ENCODE measurements at regions not wholly inside any gene's neighbourhood (a gene's known extent, or its start where the extent isn't known, plus 50 kb on each side); places are given as distances from the start of the nearest gene placed in this dataset.

- Mint-ChIP-seq H3K9me3 (ENCODE audit: unreplicated experiment) (peaks cover 4% of the 10 kb centered on the region), H3K27ac (ENCODE audit: unreplicated experiment) (no peak overlapping the region)
- TF ChIP-seq CTCF (IDR thresholded peaks at IDR 0.05; ENCODE audit: partially characterized antibody, unreplicated experiment), result no peak
Observed at GRCh38 chr2:120840795-120841487, 105.3 kb downstream of the GLI2 start.

GRCh38 chr2:120842456-120843439 is 107.1 kb downstream of the GLI2 start:
- Mint-ChIP-seq H3K4me3 (ENCODE audit: unreplicated experiment) (no peak overlapping the region), H3K36me3 (ENCODE audit: unreplicated experiment) (no peaks in the 10 kb centered on the region), H3K27me3 (ENCODE audit: unreplicated experiment) (peaks cover 4% of the 10 kb centered on the region), H3K4me1 (ENCODE audit: low read depth, unreplicated experiment) (peaks cover 11% of the 10 kb centered on the region), H3K9me3 (ENCODE audit: unreplicated experiment) (peaks cover 7% of the 10 kb centered on the region), H3K27ac (ENCODE audit: unreplicated experiment) (no peak overlapping the region)
- DNase-seq, result no peak
- no peak for TF ChIP-seq CTCF (IDR thresholded peaks at IDR 0.05; ENCODE audit: partially characterized antibody, unreplicated experiment)

More at GRCh38 chr2:120840795-120841487, 105.3 kb downstream of the GLI2 start:
- Mint-ChIP-seq H3K36me3 (ENCODE audit: unreplicated experiment) (no peaks in the 10 kb centered on the region), H3K4me3 (ENCODE audit: unreplicated experiment) (no peak overlapping the region), H3K4me1 (ENCODE audit: low read depth, unreplicated experiment) (no peaks in the 10 kb centered on the region), H3K27me3 (ENCODE audit: unreplicated experiment) (peaks cover 2% of the 10 kb centered on the region)
- DNase-seq, result no peak

- H3K4me3 Mint-ChIP-seq (ENCODE audit: unreplicated experiment), result no peak overlapping the region
- TF ChIP-seq CTCF (IDR thresholded peaks at IDR 0.05; ENCODE audit: partially characterized antibody, unreplicated experiment), result no peak
- peaks cover 15% of the 10 kb centered on the region for H3K4me1 Mint-ChIP-seq (ENCODE audit: low read depth, unreplicated experiment)
- H3K27me3 Mint-ChIP-seq (ENCODE audit: unreplicated experiment), result peaks cover 4% of the 10 kb centered on the region
- peaks cover 7% of the 10 kb centered on the region for H3K9me3 Mint-ChIP-seq (ENCODE audit: unreplicated experiment)
- DNase-seq, result no peak
- H3K27ac Mint-ChIP-seq (ENCODE audit: unreplicated experiment), result no peak overlapping the region
- H3K36me3 Mint-ChIP-seq (ENCODE audit: unreplicated experiment), result peaks cover 10% of the 10 kb centered on the region
Observed at GRCh38 chr2:120844070-120844738, 108.5 kb downstream of the GLI2 start.

- Mint-ChIP-seq H3K4me1 (ENCODE audit: low read depth, unreplicated experiment) (peaks cover 17% of the 10 kb centered on the region), H3K27me3 (ENCODE audit: unreplicated experiment) (peaks cover 6% of the 10 kb centered on the region), H3K36me3 (ENCODE audit: unreplicated experiment) (peaks cover 19% of the 10 kb centered on the region)
Observed at GRCh38 chr2:120845277-120845676, 109.6 kb downstream of the GLI2 start.

More at GRCh38 chr2:120845277-120845676, 109.6 kb downstream of the GLI2 start:
- no peak for TF ChIP-seq CTCF (IDR thresholded peaks at IDR 0.05; ENCODE audit: partially characterized antibody, unreplicated experiment)
- DNase-seq, result no peak
- peaks cover 10% of the 10 kb centered on the region for H3K9me3 Mint-ChIP-seq (ENCODE audit: unreplicated experiment)
- H3K27ac Mint-ChIP-seq (ENCODE audit: unreplicated experiment), result no peak overlapping the region
- H3K4me3 Mint-ChIP-seq (ENCODE audit: unreplicated experiment), result no peak overlapping the region
